PC-9 (cell line): ENCODE measurements at regions not wholly inside any gene's neighbourhood (a gene's known extent, or its start where the extent isn't known, plus 50 kb on each side); places are given as distances from the start of the nearest gene placed in this dataset.

Experiments used
- BruUV-seq: library from RNA; stranded (reverse); fragments of 400-500 nt; replicated peaks from 2 replicates; lab custom pipeline; 2021; lab: Mats Ljungman, UMichigan
- CTCF ChIA-PET: fragments of 300-600 bp; sonication (Branson Sonifier 250); formaldehyde crosslinking; loops from one replicate; lab custom pipeline; 2022; ENCODE audit warnings: antibody characterized with exemption; lab: Charles Lee
- POLR2A ChIA-PET: fragments of 300-600 bp; sonication (Branson Sonifier 250); formaldehyde crosslinking; loops from one replicate; lab custom pipeline; 2022; ENCODE audit warnings: antibody characterized with exemption; ENCODE audit not compliant: unreplicated experiment; lab: Charles Lee
- DNase-seq, 2 experiments: peaks; one replicate each; pipeline versions ENCODE4 v3.0.0 to v3.0.0-alpha.2; 2015 to 2022; ENCODE audit warnings: mixed read lengths in 1 of 2
- H2AFZ ChIP-seq: fragments of 200-600 bp; sonication (generic); 2 replicates; pipeline ENCODE4 v1.8.1; 2017; ENCODE audit warnings: antibody characterized with exemption
- H3F3A ChIP-seq: fragments of 200-600 bp; sonication (generic); 2 replicates; pipeline ENCODE4 v1.8.1; 2017; ENCODE audit warnings: antibody characterized with exemption, mild to moderate bottlenecking, low read depth; ENCODE audit not compliant: insufficient read depth
- H3K27ac ChIP-seq: fragments of 200-600 bp; sonication (generic); 2 replicates; pipeline ENCODE4 v1.6.1; 2016; ENCODE audit warnings: mixed run types
- H3K27me3 ChIP-seq: fragments of 200-600 bp; sonication (generic); 2 replicates; pipeline ENCODE4 v1.6.1; 2016; ENCODE audit warnings: low read depth, mixed run types; ENCODE audit not compliant: insufficient read depth
- H3K36me3 ChIP-seq: fragments of 200-600 bp; sonication (generic); 2 replicates; pipeline ENCODE4 v1.6.1; 2016; ENCODE audit warnings: low read depth, mixed run types
- H3K4me1 ChIP-seq: fragments of 200-600 bp; sonication (generic); replicated peaks from 2 replicates; pipeline ENCODE4 v1.6.1; 2016; ENCODE audit warnings: mixed run types; ENCODE audit not compliant: insufficient read depth
- H3K4me2 ChIP-seq: fragments of 200-600 bp; sonication (generic); 2 replicates; pipeline ENCODE4 v1.6.1; 2017; ENCODE audit warnings: mixed run types
- H3K4me3 ChIP-seq: fragments of 200-600 bp; sonication (generic); 2 replicates; pipeline ENCODE4 v1.6.1; 2016; ENCODE audit warnings: mixed run types
- H3K79me2 ChIP-seq: fragments of 200-600 bp; sonication (generic); 2 replicates; pipeline ENCODE4 v1.6.1; 2017; ENCODE audit warnings: low read depth, mixed run types
- H3K9me2 ChIP-seq: fragments of 200-600 bp; sonication (generic); 2 replicates; pipeline ENCODE4 v1.8.1; 2017; ENCODE audit warnings: mild to moderate bottlenecking; ENCODE audit not compliant: insufficient read depth
- H3K9me3 ChIP-seq: fragments of 200-600 bp; sonication (generic); 2 replicates; pipeline ENCODE4 v1.8.1; 2016; ENCODE audit warnings: low read depth; ENCODE audit not compliant: insufficient read depth
- H4K20me1 ChIP-seq: fragments of 200-600 bp; sonication (generic); 2 replicates; pipeline ENCODE4 v1.8.1; 2017; ENCODE audit not compliant: insufficient read depth
- EZH2 ChIP-seq: fragments of 200-600 bp; sonication (generic); IDR thresholded peaks from 2 replicates; pipeline ENCODE4 v1.8.0; 2017; ENCODE audit warnings: antibody characterized with exemption, low read depth
- intact Hi-C: fragments of 100-400 bp; cut with micrococcal nuclease; formaldehyde crosslinking; loops from one replicate; pipeline ENCODE4 v1.10.0; 2022; ENCODE audit not compliant: unreplicated experiment
- TF ChIP-seq, protein P1 (sequence below): fragments of 200-600 bp; sonication (generic); conservative IDR thresholded peaks from 2 replicates; pipeline ENCODE4 v1.6.1; 2017; ENCODE audit warnings: mixed run types, antibody characterized with exemption, mild to moderate bottlenecking, moderate library complexity

DNA sequence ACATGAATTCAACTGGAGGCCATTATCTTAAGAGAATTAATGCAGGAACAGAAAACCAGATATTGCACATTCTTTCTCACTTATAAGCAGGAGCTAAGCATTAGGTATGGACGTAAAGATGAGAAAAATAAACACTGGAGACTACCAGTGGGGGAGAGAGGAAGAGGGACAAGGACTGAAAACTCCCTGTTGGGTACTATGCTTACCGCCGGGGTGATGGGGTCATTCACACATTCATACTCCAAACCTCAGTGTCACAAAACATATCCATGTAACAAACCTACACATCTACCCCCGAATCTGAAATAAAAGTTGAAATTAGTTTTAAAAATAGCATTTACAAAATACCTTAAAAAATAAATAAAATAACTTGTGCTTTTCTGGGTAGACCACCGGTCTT is 80.8 kb upstream of the RAP1B start:
- no peak for DNase-seq
- POLR2A ChIA-PET, result no interaction called here
- H3K9me3 ChIP-seq, result no peaks in the 10 kb centered on the region; the same call in 1 of the 2 replicates
- no peaks in the 10 kb centered on the region for H3K9me2 ChIP-seq
- H3K79me2 ChIP-seq, result no peaks in the 10 kb centered on the region
- H3K4me2 ChIP-seq, result no peak overlapping the region
- no peak overlapping the region for H3K4me3 ChIP-seq
- H3K27me3 ChIP-seq, result no peaks in the 10 kb centered on the region
- no peaks in the 10 kb centered on the region for H3F3A ChIP-seq
- H3K36me3 ChIP-seq, result no peaks in the 10 kb centered on the region
- H3K4me1 ChIP-seq, result no peaks in the 10 kb centered on the region
- no TSS peak for BruUV-seq
- no peaks in the 10 kb centered on the region for H4K20me1 ChIP-seq
- H3K27ac ChIP-seq, result no peak overlapping the region
- CTCF ChIA-PET, result no interaction called here
- no peak for TF ChIP-seq EZH2
- intact Hi-C loops, result loop anchor here (5.0 kb wide), 1 partner anchor 82 kb away; the partner anchor contains the start of gene RAP1B
- H2AFZ ChIP-seq, result no peak overlapping the region

DNA sequence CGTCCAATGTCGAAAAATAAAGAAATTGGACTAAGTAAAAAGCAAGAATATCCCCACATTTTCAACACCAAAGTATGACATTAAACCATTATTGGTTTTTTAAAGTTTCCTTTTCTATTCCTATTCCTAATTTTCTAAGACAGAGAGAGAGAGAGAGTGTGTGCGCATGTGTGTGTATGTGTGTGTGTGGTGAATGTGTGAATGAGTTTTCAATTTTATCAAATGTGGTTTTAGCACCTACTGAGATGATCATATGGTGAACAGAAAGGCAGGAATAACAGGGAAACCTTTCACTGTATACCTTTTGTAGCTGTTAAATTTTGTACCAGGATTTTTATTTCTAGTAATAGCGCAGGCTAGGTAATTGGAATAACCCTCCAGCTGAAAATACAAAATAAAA is 80.4 kb upstream of the RAP1B start:
- Histone ChIP-seq H3K4me3 (no peak overlapping the region), H3K27ac (no peak overlapping the region), H3K36me3 (no peaks in the 10 kb centered on the region), H3K4me2 (no peak overlapping the region), H3K79me2 (no peaks in the 10 kb centered on the region), H3K9me2 (no peaks in the 10 kb centered on the region), H2AFZ (no peak overlapping the region), H3F3A (no peaks in the 10 kb centered on the region), H3K4me1 (no peaks in the 10 kb centered on the region), H4K20me1 (no peaks in the 10 kb centered on the region), H3K9me3 (no peaks in the 10 kb centered on the region; the same call in 1 of the 2 replicates), H3K27me3 (no peaks in the 10 kb centered on the region)
- no peak for DNase-seq
- no TSS peak for BruUV-seq
- TF ChIP-seq, protein P1, sequence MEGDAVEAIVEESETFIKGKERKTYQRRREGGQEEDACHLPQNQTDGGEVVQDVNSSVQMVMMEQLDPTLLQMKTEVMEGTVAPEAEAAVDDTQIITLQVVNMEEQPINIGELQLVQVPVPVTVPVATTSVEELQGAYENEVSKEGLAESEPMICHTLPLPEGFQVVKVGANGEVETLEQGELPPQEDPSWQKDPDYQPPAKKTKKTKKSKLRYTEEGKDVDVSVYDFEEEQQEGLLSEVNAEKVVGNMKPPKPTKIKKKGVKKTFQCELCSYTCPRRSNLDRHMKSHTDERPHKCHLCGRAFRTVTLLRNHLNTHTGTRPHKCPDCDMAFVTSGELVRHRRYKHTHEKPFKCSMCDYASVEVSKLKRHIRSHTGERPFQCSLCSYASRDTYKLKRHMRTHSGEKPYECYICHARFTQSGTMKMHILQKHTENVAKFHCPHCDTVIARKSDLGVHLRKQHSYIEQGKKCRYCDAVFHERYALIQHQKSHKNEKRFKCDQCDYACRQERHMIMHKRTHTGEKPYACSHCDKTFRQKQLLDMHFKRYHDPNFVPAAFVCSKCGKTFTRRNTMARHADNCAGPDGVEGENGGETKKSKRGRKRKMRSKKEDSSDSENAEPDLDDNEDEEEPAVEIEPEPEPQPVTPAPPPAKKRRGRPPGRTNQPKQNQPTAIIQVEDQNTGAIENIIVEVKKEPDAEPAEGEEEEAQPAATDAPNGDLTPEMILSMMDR, result no peak
- CTCF ChIA-PET, result no interaction called here
- intact Hi-C loops, result no loop called here
- POLR2A ChIA-PET, result no interaction called here

DNA sequence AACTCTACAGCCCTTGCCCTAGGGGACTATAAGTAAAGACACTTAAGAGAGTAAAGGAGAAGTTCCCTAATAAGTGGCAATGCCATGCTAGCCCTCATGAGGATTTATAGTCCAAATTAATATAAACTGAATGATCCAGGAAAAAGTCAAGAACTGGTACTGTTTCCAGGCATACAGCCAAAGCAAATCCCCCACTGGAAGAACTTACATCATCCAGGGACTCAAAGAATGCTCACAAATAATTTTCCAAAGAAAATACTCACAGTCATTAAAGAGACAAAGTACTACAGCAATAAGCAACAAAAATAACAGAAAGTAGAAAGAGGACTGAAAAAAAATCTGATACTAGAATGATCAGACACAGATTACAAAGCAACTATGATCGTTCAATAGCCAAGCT is 79.7 kb upstream of the RAP1B start:
- BruUV-seq, result no TSS peak
- DNase-seq, result no peak
- no peak overlapping the region for H3K4me2 ChIP-seq

More for the DNA sequence above, 79.7 kb upstream of the RAP1B start:
- H3K27ac ChIP-seq, result no peak overlapping the region
- H3K9me3 ChIP-seq, result no peaks in the 10 kb centered on the region; the same call in 1 of the 2 replicates
- H3K4me1 ChIP-seq, result no peaks in the 10 kb centered on the region
- no peaks in the 10 kb centered on the region for H3K27me3 ChIP-seq
- no peaks in the 10 kb centered on the region for H3K79me2 ChIP-seq
- H2AFZ ChIP-seq, result no peak overlapping the region
- intact Hi-C loops, result no loop called here
- TF ChIP-seq, protein P1, result no peak
- no peak for TF ChIP-seq EZH2
- H3K36me3 ChIP-seq, result no peaks in the 10 kb centered on the region
- no peak overlapping the region for H3K4me3 ChIP-seq
- CTCF ChIA-PET, result no interaction called here
- no peaks in the 10 kb centered on the region for H4K20me1 ChIP-seq
- H3K9me2 ChIP-seq, result no peaks in the 10 kb centered on the region
- no peaks in the 10 kb centered on the region for H3F3A ChIP-seq
- POLR2A ChIA-PET, result no interaction called here
